Left hindlimb (tissue), 1 donor: ENCODE measurements at regions not wholly inside any gene's neighbourhood (a gene's known extent, or its start where the extent isn't known, plus 50 kb on each side); places are given as distances from the start of the nearest gene placed in this dataset.

Experiments used
- DNase-seq: peaks from one replicate; pipeline ENCODE4 v3.0.0-alpha.2; 2018

GRCh38 chr2:5959836-5960820 lies 267.9 kb downstream of the SOX11 start:
- no peak for DNase-seq

GRCh38 chr2:5967506-5967905 lies 275.3 kb downstream of the SOX11 start:
- no peak for DNase-seq

GRCh38 chr2:5969303-5969702 lies 277.1 kb downstream of the SOX11 start:
- DNase-seq, result no peak

GRCh38 chr2:5970347-5970746 lies 278.2 kb downstream of the SOX11 start:
- no peak for DNase-seq

- DNase-seq, result no peak
Measured at GRCh38 chr2:5974477-5974876, 282.3 kb downstream of the SOX11 start.

- DNase-seq, result no peak
Measured at GRCh38 chr2:5975401-5975800, 283.2 kb downstream of the SOX11 start.

GRCh38 chr2:5976531-5977065 lies 284.4 kb downstream of the SOX11 start:
- DNase-seq, result no peak

- no peak for DNase-seq
Measured at GRCh38 chr2:5977477-5977876, 285.3 kb downstream of the SOX11 start.

GRCh38 chr2:5978131-5978751 lies 286.1 kb downstream of the SOX11 start:
- DNase-seq, result no peak

GRCh38 chr2:5980450-5981190 lies 288.4 kb downstream of the SOX11 start:
- DNase-seq, result no peak

- DNase-seq, result no peak
Measured at GRCh38 chr2:5982193-5982902, 290.2 kb downstream of the SOX11 start.

- no peak for DNase-seq
Measured at GRCh38 chr2:5982903-5983265, 290.7 kb downstream of the SOX11 start.

GRCh38 chr2:5983511-5984272 lies 291.5 kb downstream of the SOX11 start:
- DNase-seq, result no peak

- DNase-seq, result no peak
Measured at GRCh38 chr2:5984273-5984655, 292.1 kb downstream of the SOX11 start.

- no peak for DNase-seq
Measured at GRCh38 chr2:5984946-5985345, 292.8 kb downstream of the SOX11 start.

GRCh38 chr2:5985536-5986385 lies 293.6 kb downstream of the SOX11 start:
- DNase-seq, result no peak

- no peak for DNase-seq
Measured at GRCh38 chr2:5986801-5987787, 294.9 kb downstream of the SOX11 start.

GRCh38 chr2:5988120-5988519 lies 295.9 kb downstream of the SOX11 start:
- no peak for DNase-seq

- no peak for DNase-seq
Measured at GRCh38 chr2:5990086-5990485, 297.9 kb downstream of the SOX11 start.
